Heart right ventricle (tissue), 16 donors: ENCODE measurements at regions not wholly inside any gene's neighbourhood (a gene's known extent, or its start where the extent isn't known, plus 50 kb on each side); places are given as distances from the start of the nearest gene placed in this dataset.

Experiments
- ATAC-seq, 8 donors: fragments of 200-7000 bp; cut with Tn5 transposase; one replicate each; pipeline ENCODE4 v1.9.1; 2020; ENCODE audit warnings: mild to moderate bottlenecking in 8 of 8, moderate library complexity in 8 of 8, moderate number of reproducible peaks in 1 of 8
- DNase-seq, 2 donors: peaks; one replicate each; pipeline ENCODE4 v3.0.0-alpha.2; 2020
- H3K27ac ChIP-seq, 10 donors: fragments of 200-600 bp; sonication (generic) in 2 of 10; one replicate each; pipeline versions ENCODE4 v1.5.0 to v1.8.0; 2020 to 2022; ENCODE audit warnings: mild to moderate bottlenecking in 3 of 10
- H3K27me3 ChIP-seq, 7 donors: fragments of 200-600 bp; one replicate each; pipeline ENCODE4 v1.8.0; 2021 to 2022; ENCODE audit warnings: mild to moderate bottlenecking in 2 of 7
- H3K36me3 ChIP-seq, 9 donors: fragments of 200-600 bp; sonication (generic) in 1 of 9; one replicate each; pipeline versions ENCODE4 v1.5.0 to v1.8.0; 2020 to 2022; ENCODE audit warnings: mild to moderate bottlenecking in 2 of 9
- H3K4me1 ChIP-seq, 9 donors: fragments of 200-600 bp; sonication (generic) in 1 of 9; one replicate each; pipeline versions ENCODE4 v1.5.0 to v1.8.0; 2020 to 2022; ENCODE audit warnings: mild to moderate bottlenecking in 4 of 9
- H3K4me3 ChIP-seq, 10 donors: fragments of 200-600 bp; sonication (generic) in 2 of 10; one replicate each; pipeline versions ENCODE4 v1.5.0 to v1.8.0; 2020 to 2022; ENCODE audit warnings: mild to moderate bottlenecking in 7 of 10, moderate library complexity in 2 of 10
- H3K9me3 ChIP-seq, 11 donors: fragments of 200-600 bp in 10 of 11; sonication (generic) in 2 of 11; one replicate each; pipeline versions ENCODE4 v1.5.0 to v1.8.0; 2013 to 2022; ENCODE audit warnings: mild to moderate bottlenecking in 2 of 11, control low read depth in 1 of 11, moderate library complexity in 1 of 11
- CTCF ChIP-seq, 9 donors: fragments of 200-600 bp; sonication (generic) in 2 of 9; IDR thresholded peaks; one replicate each; pipeline versions ENCODE4 v1.5.0 to v1.8.0; 2021 to 2022; ENCODE audit warnings: antibody characterized with exemption in 9 of 9, mild to moderate bottlenecking in 5 of 9, moderate library complexity in 1 of 9
- WGBS, 2 donors: extraction: QIAGEN DNeasy Blood & Tissue Kit; methylation state at CpG; one replicate each; pipeline ENCODE4 v1.1.7; 2013; ENCODE audit warnings: inconsistent platforms in 1 of 2; 5-methylcytosine and 5-hydroxymethylcytosine counted together
- intact Hi-C, 10 donors: fragments of 100-400 bp; cut with DNase I; formaldehyde crosslinking; loops; one replicate each; pipeline versions ENCODE4 v1.11.1 to v1.14.2; 2022
- donor health status: Arrhythmogenic right ventricular cardiomyopathy.
- donor health status: ischemic (EF 13 %, LVEDD 7.1; RV severe dilation, severe dysfunction).
- donor health status: healthy with polysubstance abuse.
- donor health status: DM: no; HTN: yes; CAD: no.
- donor health status: DM: no; HTN: no; CAD: no.
- donor health status: ischemic (EF 25% LVEDD 6.9; RV normal size, moderate dysfunction).
- donor health status: ischemic (EF 25% LVEDD 5.7; RV mildly dilated, moderate dysfunction).
- donor health status: healthy.
- donor health status: DM: yes; HTN: yes; CAD: no.
- donor health status: Ischemic cardiomyopathy.
- donor health status: ischemic (EF 35%, LVEDD 5.7; RV mildly dilated, moderate dysfunction).
- donor health status: nonischemic (EF 11% LVEDD 7.7; RV severe dilation, severe dysfunction).
- donor health status: DM: yes; HTN: yes; CAD: no.
- donor health status: PGD.
- donor health status: ischemic (EF 29% LVEDD 5.4; RV normal size, mild dysfunction).
- donor health status: nonischemic (EF 23%, LVEDD 6.1; RV moderate dilation, normal function).

GRCh38 chr10:83459124-83459523, 680.2 kb upstream of the GHITM start:
- no peaks in the 10 kb centered on the region for H3K36me3 ChIP-seq
- peaks cover 0 to 6% (median 0%) of the 10 kb centered on the region in 11 donors for H3K9me3 ChIP-seq
- DNase-seq (no peak), ATAC-seq (no peak)
- no peak for TF ChIP-seq CTCF (IDR thresholded peaks at IDR 0.05)
- no peaks in the 10 kb centered on the region for H3K27me3 ChIP-seq
- H3K27ac ChIP-seq, result no peak overlapping the region
- no peak overlapping the region for H3K4me3 ChIP-seq
- WGBS, 2 donors, result 92 to 93% methylated on average over 7 of the region's 7 CpGs
- H3K4me1 ChIP-seq, result no peaks in the 10 kb centered on the region
- intact Hi-C loops, result no loop called here

- H3K4me3 ChIP-seq, result no peak overlapping the region
- no peaks in the 10 kb centered on the region for H3K27me3 ChIP-seq
- DNase-seq (no peak), ATAC-seq (no peak)
- TF ChIP-seq CTCF (IDR thresholded peaks at IDR 0.05), result no peak
- peaks cover 0 to 18% (median 0%) of the 10 kb centered on the region in 11 donors for H3K9me3 ChIP-seq
- no peak overlapping the region for H3K27ac ChIP-seq
- no peaks in the 10 kb centered on the region for H3K36me3 ChIP-seq
- 93% methylated on average over 2 of the region's 2 CpGs for WGBS, 2 donors
- no peaks in the 10 kb centered on the region for H3K4me1 ChIP-seq
- intact Hi-C loops, result no loop called here
Measured at GRCh38 chr10:83469728-83470331, 669.5 kb upstream of the GHITM start.

- ATAC-seq (no peak), DNase-seq (no peak)
- H3K27ac ChIP-seq, result no peak overlapping the region
- no peaks in the 10 kb centered on the region for H3K4me1 ChIP-seq
- 84 to 88% methylated on average over 6 of the region's 6 CpGs for WGBS, 2 donors
- H3K27me3 ChIP-seq, result no peaks in the 10 kb centered on the region
- H3K4me3 ChIP-seq, result no peak overlapping the region
- intact Hi-C loops, result no loop called here
- peaks cover 0 to 17% (median 0%) of the 10 kb centered on the region in 11 donors for H3K9me3 ChIP-seq
- no peaks in the 10 kb centered on the region for H3K36me3 ChIP-seq
- no peak for TF ChIP-seq CTCF (IDR thresholded peaks at IDR 0.05)
Measured at GRCh38 chr10:83476211-83476610, 663.1 kb upstream of the GHITM start.

GRCh38 chr10:83489161-83489560, 650.1 kb upstream of the GHITM start:
- Histone ChIP-seq H3K9me3 (peaks cover 0 to 4% (median 0%) of the 10 kb centered on the region in 11 donors), H3K36me3 (no peaks in the 10 kb centered on the region), H3K27me3 (no peaks in the 10 kb centered on the region), H3K4me1 (no peaks in the 10 kb centered on the region), H3K4me3 (no peak overlapping the region), H3K27ac (no peak overlapping the region)
- ATAC-seq, result no peak
- no peak for TF ChIP-seq CTCF (IDR thresholded peaks at IDR 0.05)
- no peak for DNase-seq
- intact Hi-C loops, result no loop called here
- WGBS, 2 donors, result 85 to 88% methylated on average over 1 of the region's 1 CpG
